ENCODE measurements at regions not wholly inside any gene's neighbourhood (a gene's known extent, or its start where the extent isn't known, plus 50 kb on each side); places are given as distances from the start of the nearest gene placed in this dataset.

DNA sequence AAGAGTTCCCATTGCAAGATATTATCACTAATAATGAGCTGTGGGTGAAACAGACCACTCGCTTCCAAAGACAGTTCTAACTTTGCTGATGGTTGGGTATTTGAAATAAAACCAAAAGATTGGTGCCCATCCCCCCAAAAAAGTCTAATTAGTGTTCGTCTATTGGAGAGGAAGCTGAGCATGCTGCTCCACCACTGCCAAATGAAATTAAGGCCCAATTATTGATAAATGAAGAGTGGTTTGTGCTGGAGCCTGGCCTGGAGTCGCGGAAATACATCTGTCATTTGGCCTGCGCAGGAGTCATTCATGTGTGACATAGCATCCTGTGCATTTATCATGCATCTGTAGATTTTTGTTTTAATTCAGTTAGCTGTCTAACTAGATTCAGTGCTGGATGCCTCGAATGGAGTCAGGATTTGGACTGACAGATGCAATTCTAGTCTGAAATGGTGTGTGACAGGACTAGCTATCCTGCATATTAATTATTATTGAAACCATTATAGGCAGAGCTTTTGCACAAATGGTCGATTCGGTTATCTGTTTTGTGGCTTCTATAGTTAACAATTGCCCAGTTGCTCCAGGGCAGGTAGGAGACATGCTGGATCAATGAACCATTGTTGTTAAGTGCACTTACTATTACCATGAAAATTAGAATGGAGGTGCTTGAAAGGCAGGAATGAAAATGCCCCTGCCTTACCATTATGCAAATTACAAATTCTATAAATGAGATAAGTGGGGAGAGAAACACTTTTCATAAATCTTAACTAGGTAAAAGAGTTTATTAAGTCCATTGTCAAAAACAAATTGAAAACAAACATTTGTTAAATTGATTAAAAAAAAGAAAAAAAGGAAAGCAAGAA is 450.4 kb upstream of the TCF4 start:
- TF ChIP-seq, protein P1, sequence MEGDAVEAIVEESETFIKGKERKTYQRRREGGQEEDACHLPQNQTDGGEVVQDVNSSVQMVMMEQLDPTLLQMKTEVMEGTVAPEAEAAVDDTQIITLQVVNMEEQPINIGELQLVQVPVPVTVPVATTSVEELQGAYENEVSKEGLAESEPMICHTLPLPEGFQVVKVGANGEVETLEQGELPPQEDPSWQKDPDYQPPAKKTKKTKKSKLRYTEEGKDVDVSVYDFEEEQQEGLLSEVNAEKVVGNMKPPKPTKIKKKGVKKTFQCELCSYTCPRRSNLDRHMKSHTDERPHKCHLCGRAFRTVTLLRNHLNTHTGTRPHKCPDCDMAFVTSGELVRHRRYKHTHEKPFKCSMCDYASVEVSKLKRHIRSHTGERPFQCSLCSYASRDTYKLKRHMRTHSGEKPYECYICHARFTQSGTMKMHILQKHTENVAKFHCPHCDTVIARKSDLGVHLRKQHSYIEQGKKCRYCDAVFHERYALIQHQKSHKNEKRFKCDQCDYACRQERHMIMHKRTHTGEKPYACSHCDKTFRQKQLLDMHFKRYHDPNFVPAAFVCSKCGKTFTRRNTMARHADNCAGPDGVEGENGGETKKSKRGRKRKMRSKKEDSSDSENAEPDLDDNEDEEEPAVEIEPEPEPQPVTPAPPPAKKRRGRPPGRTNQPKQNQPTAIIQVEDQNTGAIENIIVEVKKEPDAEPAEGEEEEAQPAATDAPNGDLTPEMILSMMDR (IDR thresholded peaks at IDR 0.05; ENCODE audit: insufficient read depth, low read depth, low read length): no peak
- Histone ChIP-seq H3K4me3 (ENCODE audit: low read depth, low read length) (no peak overlapping the region), H3K36me3 (ENCODE audit: control insufficient read depth, insufficient read depth, low read length) (no peaks in the 10 kb centered on the region), H3K27me3 (ENCODE audit: control insufficient read depth, insufficient read depth, low read length) (no peaks in the 10 kb centered on the region)
- ChIA-PET CTCF (no interaction called here), POLR2A (no interaction called here)
- no peak for DNase-seq (ENCODE audit: low read depth)

DNA sequence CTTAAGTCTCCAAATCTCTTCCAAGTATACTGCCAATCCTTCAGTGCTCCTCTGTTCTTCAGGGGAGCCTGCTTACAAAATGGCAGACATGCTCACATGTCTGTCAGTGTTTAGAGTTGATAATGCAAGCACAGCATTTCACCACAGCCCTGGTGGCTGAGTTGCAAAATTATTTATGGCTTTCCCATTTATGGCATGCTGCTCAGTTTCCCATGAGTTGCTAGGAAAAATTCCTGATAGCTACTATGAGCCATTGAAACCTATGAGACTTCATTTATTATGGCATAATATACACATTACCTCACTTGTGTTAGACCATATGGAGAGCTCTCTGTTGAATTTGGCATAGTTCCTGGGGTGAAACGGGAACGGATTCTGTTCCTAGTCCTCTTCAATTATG is 448.7 kb upstream of the TCF4 start:
- DNase-seq (ENCODE audit: low read depth): no peak
- no peaks in the 10 kb centered on the region for H3K36me3 ChIP-seq (ENCODE audit: control insufficient read depth, insufficient read depth, low read length)
- TF ChIP-seq, protein P1 (IDR thresholded peaks at IDR 0.05; ENCODE audit: insufficient read depth, low read depth, low read length): no peak
- H3K27me3 ChIP-seq (ENCODE audit: control insufficient read depth, insufficient read depth, low read length): no peaks in the 10 kb centered on the region
- ChIA-PET CTCF (interaction anchor here (1.0 to 1.8 kb wide), 2 partner anchors 9 to 15 kb away, joined by 3 to 5 read pairs; no protein-coding TSS in a partner anchor), POLR2A (no interaction called here)
- H3K4me3 ChIP-seq (ENCODE audit: low read depth, low read length): no peak overlapping the region

DNA sequence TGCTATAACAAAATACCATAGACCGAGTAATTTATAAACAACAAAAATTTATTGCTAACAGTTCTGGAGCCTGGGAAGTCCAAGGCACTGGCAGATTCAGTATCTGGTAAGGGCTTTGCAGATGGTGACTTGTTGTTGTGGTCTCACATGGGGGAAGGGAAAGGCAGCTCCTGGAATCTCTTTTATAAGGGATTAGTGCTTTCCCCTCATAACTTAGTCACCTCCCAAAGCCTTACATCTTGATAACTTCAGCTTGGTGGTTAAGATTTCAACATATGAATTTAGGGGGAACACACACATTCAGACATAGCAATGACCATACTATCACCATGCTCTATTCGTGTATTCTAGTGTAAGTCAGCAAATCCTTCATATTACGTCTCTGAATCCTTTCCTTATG is 447.6 kb upstream of the TCF4 start:
- DNase-seq (ENCODE audit: low read depth): no peak
- TF ChIP-seq, protein P1 (IDR thresholded peaks at IDR 0.05; ENCODE audit: insufficient read depth, low read depth, low read length): no peak
- ChIA-PET CTCF (interaction anchor here (1.8 kb wide), 1 partner anchor 14 kb away, joined by 5 read pairs; no protein-coding TSS in a partner anchor), POLR2A (no interaction called here)
- Histone ChIP-seq H3K27me3 (ENCODE audit: control insufficient read depth, insufficient read depth, low read length) (no peaks in the 10 kb centered on the region), H3K36me3 (ENCODE audit: control insufficient read depth, insufficient read depth, low read length) (no peaks in the 10 kb centered on the region), H3K4me3 (ENCODE audit: low read depth, low read length) (no peak overlapping the region)

DNA sequence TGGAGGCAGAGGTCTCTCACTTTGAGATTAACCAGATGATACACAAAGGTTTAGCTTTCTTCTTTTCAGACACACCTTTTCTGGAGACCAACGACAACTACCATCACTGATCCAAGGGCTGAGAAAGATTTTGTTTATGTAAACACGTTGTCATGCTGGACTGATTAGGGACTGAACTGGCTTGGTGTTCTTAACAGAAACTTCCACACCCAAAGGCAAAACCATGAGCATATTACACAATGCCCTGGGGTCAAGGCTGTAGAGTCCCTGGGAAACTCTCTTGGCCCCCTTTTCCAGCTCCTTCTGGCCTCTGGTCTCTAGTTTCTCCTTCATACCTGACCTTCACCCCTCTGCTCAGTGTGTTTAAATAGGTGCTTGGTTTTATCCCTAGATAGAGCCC is 447.0 kb upstream of the TCF4 start:
- POLR2A ChIA-PET: no interaction called here
- TF ChIP-seq, protein P1 (IDR thresholded peaks at IDR 0.05; ENCODE audit: insufficient read depth, low read depth, low read length): no peak
- no peaks in the 10 kb centered on the region for H3K27me3 ChIP-seq (ENCODE audit: control insufficient read depth, insufficient read depth, low read length)
- H3K36me3 ChIP-seq (ENCODE audit: control insufficient read depth, insufficient read depth, low read length): no peaks in the 10 kb centered on the region
- no peak overlapping the region for H3K4me3 ChIP-seq (ENCODE audit: low read depth, low read length)
- CTCF ChIA-PET: no interaction called here
- no peak for DNase-seq (ENCODE audit: low read depth)

DNA sequence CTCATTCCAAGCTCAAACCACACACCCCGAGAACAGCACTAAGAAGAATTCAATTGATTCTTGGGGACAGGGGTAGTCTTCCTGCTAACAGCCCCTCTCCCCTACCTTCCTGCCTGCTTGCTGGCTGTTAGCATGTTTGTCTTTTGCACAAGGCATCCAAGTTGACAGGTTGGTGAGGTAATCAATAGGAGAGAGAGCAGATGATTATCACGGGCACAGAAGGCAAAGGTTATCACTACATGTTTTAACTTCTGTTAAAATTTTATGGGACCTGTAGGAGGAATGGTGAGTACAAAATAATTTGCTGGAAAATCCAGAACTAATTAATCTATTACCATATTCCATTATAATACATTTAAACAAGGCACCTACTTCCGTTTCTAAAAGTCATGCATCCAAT is 442.1 kb upstream of the TCF4 start:
- Histone ChIP-seq H3K4me3 (ENCODE audit: low read depth, low read length) (no peak overlapping the region), H3K36me3 (ENCODE audit: control insufficient read depth, insufficient read depth, low read length) (no peaks in the 10 kb centered on the region), H3K27me3 (ENCODE audit: control insufficient read depth, insufficient read depth, low read length) (no peaks in the 10 kb centered on the region)
- POLR2A ChIA-PET: no interaction called here
- no peak for DNase-seq (ENCODE audit: low read depth)
- CTCF ChIA-PET: no interaction called here
- TF ChIP-seq, protein P1 (IDR thresholded peaks at IDR 0.05; ENCODE audit: insufficient read depth, low read depth, low read length): no peak
